Stimulated activated CD8-positive, alpha-beta memory T cell treated with anti-CD3 and anti-CD28 coated beads, Interleukin-15, amount 100 ng/mL, for 1 hour (primary cell): ENCODE measurements at regions not wholly inside any gene's neighbourhood (a gene's known extent, or its start where the extent isn't known, plus 50 kb on each side); places are given as distances from the start of the nearest gene placed in this dataset.
"Not testable (repeated sequence)": the region's sequence is repeated elsewhere in the genome, so short reads cannot be mapped to it uniquely, and the experiment has no call there.

Experiments
- DNase-seq: peaks from one replicate; pipeline ENCODE4 v3.0.0-alpha.2; 2020; ENCODE audit warnings: low read depth

- DNase-seq = not testable (repeated sequence)
These were observed 198.1 kb downstream of the FOXD4L6 start for GRCh38 chr9:40930426-40930825.

DNA sequence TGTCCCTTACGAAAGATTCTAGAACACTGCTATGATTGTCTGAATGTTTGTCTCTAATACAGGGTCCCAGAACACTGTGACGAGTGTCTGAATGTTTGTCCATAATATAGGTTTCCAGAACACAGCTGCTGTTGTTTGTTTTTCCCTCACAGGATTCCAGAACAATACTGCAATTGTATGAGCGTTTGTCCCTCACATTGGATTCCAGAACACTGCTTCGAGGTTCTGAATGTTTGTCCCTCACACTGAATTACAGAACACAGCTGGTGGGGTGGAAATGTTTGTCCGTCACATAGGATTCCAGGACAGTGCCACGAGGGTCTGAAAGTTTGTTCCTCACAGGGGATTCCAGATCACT, 199.0 kb downstream of the FOXD4L6 start:
- not testable (repeated sequence) for DNase-seq

DNA sequence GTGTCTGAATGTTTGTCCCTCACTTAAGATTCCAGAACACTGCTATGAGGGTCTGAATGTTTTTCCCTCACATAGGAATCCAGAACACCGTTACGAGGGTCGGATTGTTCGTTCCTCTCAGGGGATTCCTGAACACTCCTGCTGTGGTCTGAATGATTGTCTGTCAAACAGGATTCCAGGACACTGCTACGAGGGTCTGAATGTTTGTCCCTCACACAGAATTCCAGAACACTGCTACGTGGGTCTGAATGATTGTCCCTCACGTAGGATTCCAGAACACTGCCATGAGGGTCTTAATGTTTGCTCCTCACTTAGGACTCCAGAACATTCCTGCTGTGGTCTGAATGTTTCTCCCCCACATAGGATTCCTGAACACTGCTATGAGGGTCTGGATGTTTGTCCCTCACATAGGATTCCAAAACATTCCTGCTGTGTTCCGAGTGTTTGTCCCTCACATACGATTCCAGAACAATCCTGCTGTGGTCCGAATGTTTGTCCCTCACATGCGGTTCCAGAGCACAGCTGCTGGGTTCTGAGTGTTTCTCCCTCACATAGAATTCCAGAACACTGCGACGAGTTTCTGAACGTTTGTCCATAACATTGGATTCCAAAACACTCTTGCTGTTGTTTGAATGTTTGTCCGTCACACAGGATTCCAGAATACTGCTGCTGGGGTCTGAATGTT, 199.5 kb downstream of the FOXD4L6 start:
- DNase-seq = no peak

DNA sequence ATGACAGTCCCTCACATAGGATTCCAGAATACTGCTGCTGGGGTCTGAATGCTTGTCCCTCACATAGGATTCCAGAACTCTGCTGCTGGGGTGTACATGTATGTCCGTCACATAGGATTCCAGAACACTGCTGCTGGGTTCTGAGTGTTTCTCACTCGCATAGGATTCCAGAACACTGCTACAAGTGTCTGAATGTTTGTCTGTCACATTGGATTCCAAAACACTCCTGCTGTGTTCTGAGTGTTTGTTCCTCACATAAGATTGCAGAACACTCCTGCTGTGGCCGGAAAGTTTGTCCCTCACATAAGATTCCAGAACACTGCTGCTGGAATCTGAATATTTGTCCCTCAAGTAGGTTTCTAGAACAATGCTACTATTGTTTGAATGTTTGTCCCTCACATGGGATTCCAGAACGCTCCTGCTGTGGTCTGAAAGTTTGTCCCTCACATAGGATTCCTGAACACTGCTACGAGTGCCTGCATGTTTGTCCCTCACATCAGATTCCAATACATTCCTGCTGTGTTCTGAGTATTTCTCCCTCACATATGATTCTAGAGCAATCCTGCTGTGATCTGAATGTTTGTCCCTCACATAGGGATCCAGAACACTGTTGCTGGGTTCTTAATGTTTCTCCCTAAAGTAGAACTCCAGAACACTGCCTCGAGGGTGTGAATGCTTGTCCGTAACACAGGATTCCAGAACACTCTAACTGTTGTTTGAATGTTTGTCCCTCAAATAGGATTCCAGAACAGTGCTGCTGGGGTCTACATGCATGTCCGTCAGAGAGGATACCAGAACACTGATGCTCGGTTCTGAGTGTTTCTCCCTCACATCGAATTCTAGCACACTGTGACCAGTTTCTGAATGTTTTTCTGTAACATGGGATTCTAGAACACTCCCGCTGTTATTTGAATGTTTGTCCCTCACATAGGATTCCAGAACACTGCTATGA, 200.4 kb downstream of the FOXD4L6 start:
- no peak for DNase-seq

DNA sequence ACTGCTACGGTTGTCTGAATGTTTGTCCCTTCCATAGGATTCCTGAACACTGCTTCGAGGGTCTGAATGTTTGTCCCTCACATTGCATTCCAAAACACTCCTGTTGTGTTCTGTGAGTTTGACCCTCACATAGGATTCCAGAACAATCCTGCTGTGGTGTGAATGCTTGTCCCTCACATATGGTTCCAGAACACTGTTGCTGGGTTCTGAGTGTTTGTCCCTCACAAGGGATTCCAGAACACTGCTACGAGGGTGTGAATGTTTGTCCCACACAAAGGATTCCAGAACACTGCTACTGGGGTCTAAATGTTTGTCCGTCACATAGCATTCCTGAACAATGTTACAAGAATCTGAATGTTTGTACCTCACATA, 201.2 kb downstream of the FOXD4L6 start:
- no peak for DNase-seq

DNA sequence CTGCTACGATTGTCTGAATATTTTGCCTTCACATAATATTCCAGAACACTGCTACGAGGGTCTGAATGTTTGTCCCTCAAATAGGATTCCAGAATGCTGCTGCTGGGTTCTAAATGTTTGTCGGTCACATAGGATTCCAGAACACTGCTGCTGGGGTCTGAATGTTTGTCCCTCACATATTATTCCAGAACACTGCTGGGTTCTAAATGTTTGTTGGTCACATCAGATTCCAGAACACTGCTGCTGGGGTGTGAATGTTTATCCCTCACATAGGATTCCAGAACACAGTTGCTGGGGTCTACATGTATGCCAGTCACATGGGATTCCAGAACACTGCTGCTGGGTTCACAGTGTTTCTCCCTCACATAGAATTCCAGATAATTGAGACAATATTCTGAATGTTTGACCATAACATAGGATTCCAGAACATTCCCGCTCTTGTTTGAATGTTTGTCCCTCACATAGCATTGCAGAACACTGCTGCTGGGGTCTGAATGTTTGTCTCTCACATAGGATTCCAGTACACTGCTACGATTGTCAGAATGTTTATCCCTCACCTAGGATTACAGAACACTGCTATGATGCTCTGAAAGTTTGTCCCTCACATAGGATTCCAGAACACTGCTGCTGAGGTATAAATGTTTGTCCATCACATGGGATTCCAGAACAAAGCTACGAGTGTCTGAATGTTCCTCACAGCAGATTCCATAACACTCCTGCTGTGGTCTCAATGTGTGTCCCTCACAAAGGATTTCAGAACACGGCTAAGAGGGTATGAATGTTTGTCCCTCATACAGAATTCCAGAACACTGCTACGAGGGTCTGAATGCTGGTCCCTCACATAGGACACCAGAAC, 201.8 kb downstream of the FOXD4L6 start:
- no peak for DNase-seq

DNA sequence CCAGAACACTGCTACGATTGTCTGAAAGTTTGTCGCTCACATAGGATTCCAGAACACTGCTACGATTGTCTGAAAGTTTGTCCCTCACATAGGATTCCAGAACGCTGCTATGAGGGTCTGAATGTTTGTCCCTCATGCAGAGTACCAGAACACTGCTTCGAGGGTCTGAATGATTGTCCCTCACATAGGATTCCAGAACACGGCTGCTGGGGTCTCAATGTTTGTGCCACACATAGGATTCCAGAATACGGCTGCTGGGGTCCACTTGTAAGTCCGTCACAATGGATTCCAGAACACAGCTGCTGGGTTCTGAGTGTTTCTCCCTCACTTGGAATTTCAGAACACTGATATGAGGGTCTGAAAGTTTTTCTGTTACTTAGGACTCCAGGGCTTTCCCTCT, 203.3 kb downstream of the FOXD4L6 start:
- DNase-seq = no peak

GRCh38 chr9:40916399-40916783, 212.1 kb downstream of the FOXD4L6 start:
- DNase-seq = not testable (repeated sequence)

DNA sequence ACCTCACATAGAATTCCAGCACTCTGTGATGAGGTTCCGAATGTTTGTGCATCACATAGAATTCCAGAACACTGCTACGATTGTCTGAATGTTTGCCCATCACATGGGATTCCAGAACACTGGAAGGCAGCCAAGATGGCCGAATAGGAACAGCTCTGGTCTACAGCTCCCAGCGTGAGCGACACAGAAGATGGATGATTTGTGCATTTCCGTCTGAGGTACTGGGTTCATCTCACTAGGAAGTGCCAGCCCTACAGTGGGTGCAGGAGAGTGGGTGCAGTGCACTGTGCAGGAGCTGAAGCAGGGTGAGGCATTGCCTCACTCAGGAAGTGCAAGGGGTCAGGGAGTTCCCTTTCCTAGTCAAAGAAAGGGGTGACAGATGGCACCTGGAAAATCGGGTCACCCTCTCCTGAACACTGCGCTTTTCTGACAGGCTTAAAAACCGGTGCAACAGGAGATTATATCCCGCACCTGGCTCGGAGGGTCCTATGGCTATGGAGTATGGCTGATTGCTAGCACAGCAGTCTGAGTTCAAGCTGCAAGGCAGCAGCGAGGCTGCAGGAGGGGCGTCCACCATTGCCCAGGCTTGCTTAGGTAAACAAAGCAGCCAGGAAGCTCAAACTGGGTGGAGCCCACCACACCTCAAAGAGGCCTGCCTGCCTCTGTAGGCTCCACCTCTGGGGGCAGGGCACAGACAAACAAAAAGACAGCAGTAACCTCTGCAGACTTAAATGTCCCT, 212.7 kb downstream of the FOXD4L6 start:
- DNase-seq = not testable (repeated sequence)

- no peak for DNase-seq
These were observed 213.5 kb downstream of the FOXD4L6 start for GRCh38 chr9:40914772-40915659.

GRCh38 chr9:40913928-40914673, 214.4 kb downstream of the FOXD4L6 start:
- no peak for DNase-seq

- no peak for DNase-seq
These were observed 215.3 kb downstream of the FOXD4L6 start for GRCh38 chr9:40913096-40913719.

DNA sequence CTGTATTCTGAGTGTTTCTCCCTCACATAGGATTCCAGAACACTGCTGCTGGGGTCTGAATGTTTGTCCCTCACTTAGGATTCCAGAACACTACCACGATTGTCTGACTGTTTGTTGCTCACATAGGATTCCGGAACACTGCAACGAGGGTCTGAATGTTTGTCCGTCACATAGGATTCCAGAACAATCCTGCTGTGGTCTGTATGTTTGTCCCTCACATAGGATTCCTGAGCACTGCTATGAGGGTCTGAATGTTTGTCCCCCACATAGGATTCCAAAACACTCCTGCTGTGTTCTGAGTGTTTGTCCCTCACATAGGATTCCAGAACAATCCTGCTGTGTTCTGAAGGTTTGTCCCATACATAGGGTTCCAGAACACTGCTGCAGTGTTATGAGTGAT, 215.8 kb downstream of the FOXD4L6 start:
- DNase-seq = not testable (repeated sequence)

DNA sequence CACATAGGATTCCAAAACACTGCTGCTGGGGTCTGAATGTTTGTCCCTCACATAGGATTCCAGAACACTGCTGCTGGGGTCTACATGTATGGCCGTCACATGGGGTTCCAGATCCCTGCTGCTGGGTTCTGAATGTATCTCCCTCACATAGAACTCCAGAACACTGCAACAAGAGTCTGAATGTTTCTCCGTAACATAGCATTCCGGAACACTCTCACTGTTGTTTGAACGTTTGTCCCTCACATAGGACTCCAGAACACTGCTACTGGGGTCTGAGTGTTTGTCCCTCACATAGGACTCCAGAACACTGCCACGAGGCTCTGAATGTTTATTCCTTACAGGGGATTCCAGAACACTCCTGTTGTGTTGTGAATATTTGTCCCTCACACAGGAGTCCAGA, 216.8 kb downstream of the FOXD4L6 start:
- DNase-seq = no peak

GRCh38 chr9:40910995-40911394, 217.5 kb downstream of the FOXD4L6 start:
- not testable (repeated sequence) for DNase-seq

DNA sequence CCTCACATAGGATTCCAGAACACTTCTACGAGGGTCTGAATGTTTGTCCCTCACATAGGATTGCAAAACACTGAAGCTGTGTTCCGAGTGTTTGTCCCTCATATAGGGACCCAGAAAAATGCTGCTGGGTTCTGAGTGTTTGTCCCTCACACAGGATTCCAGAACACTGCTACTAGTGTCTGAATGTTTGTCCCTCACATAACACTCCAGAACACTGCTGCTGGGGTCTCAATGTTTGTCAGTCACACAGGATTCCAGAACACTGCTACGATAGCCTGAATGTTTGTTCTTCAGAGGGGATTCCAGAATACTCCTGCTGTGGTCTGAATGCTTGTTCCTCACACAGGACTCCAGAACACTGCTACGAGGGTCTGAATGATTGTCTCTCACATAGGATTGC, 218.7 kb downstream of the FOXD4L6 start:
- no peak for DNase-seq

- DNase-seq = not testable (repeated sequence)
These were observed 219.4 kb downstream of the FOXD4L6 start for GRCh38 chr9:40909111-40909510.

DNA sequence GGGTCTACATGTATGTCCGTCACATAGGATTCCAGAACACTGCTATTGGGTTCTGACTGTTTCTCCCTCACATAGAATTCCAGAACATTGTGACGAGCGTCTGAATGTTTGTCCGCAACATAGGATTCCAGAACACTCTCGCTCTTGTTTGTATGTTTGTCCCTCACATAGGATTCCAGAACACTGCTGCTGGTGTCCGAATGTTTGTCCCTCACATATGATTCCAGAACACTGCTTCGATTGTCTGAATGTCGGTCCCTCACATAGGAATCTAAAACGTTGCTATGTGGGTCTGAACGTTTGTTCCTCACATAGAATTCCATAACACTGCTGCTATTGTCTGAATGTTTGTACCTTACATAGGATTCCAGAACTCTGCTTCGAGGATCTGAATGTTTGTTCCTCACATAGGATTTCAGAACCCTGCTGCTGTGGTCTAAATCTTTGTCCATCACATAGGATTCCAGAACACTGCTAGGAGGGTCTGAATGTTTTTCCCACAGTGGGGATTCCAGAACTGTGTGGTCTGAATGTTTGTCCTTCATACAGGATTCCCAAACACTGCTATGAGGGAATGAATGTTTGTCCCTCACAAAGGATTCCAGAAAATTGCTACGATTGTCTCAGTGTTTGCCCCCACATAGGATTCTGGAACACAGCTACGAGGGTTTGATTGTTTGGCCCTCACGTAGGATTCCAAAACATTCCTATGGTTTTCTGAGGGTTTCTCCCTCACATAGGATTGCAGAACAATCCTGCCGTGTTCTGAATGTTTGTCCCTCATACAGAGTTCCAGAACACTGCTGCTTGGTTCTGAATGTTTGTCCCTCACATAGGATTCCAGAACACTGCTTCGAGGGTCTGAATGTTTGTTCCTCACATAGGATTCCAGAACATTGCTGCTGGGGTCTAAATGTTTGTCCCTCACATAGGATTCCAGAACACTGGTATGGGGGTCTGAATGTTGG, 220.5 kb downstream of the FOXD4L6 start:
- DNase-seq = no peak
